Endothelial cell of umbilical vein (primary cell): ENCODE measurements at regions not wholly inside any gene's neighbourhood (a gene's known extent, or its start where the extent isn't known, plus 50 kb on each side); places are given as distances from the start of the nearest gene placed in this dataset.

Source experiments
- BruUV-seq: library from RNA; stranded (reverse); fragments of 400-500 nt; replicated peaks from 2 replicates; lab custom pipeline; 2021; lab: Mats Ljungman, UMichigan
- CTCF ChIA-PET: fragments of 300-600, 350-600 bp; sonication (Branson Sonifier 250); formaldehyde crosslinking; loops from one replicate; lab custom pipeline; 2021; ENCODE audit warnings: antibody characterized with exemption, inconsistent platforms; lab: Charles Lee
- POLR2A ChIA-PET: fragments of 300-600, 350-600 bp; sonication (Branson Sonifier 250); formaldehyde crosslinking; loops from one replicate; lab custom pipeline; 2021; ENCODE audit warnings: antibody characterized with exemption, inconsistent platforms; lab: Charles Lee
- DNase-seq: peaks from one replicate; pipeline ENCODE4 v3.0.0-alpha.2; 2011; ENCODE audit warnings: low read depth, low spot score
- FAIRE-seq: peaks from 2 replicates; lab custom pipeline; 2011; peaks lifted over from hg19 to GRCh38; lab: Jason Lieb, UNC
- H2AFZ ChIP-seq: 2 replicates; pipeline ENCODE4 v1.6.0; 2012; ENCODE audit warnings: low read depth, low read length, control low read depth, inconsistent platforms
- H3K27ac ChIP-seq: 2 replicates; pipeline ENCODE4 v1.5.1; 2011; ENCODE audit warnings: low read depth, mild to moderate bottlenecking, control low read depth, low read length, moderate library complexity; ENCODE audit not compliant: insufficient read depth
- H3K27me3 ChIP-seq, 2 experiments: 2 replicates each; pipeline versions ENCODE4 v1.6.0 to v1.6.1; 2011; ENCODE audit warnings: low read length in 2 of 2, mixed read lengths in 1 of 2; ENCODE audit not compliant: control insufficient read depth in 2 of 2, insufficient read depth in 2 of 2
- H3K36me3 ChIP-seq, 2 experiments: 2 replicates in 1 of 2; 3 replicates in 1 of 2; pipeline ENCODE4 v1.5.1; 2011; ENCODE audit warnings: low read length in 2 of 2, mild to moderate bottlenecking in 1 of 2, moderate library complexity in 1 of 2; ENCODE audit not compliant: control insufficient read depth in 2 of 2, insufficient read depth in 2 of 2; ENCODE audit errors: extremely low read depth in 1 of 2
- H3K4me1 ChIP-seq: 3 replicates; pipeline ENCODE4 v1.5.1; 2011; ENCODE audit warnings: mild to moderate bottlenecking, low read length; ENCODE audit not compliant: control insufficient read depth, insufficient read depth; ENCODE audit errors: extremely low read depth
- H3K4me2 ChIP-seq: 2 replicates; pipeline ENCODE4 v1.6.1; 2011; ENCODE audit warnings: low read length, control low read depth, mixed read lengths; ENCODE audit not compliant: insufficient read depth
- H3K4me3 ChIP-seq, 3 experiments: fragments of 200-600 bp in 1 of 3; sonication (generic), shearing (Covaris generic) in 1 of 3; replicated peaks in 1 of 3; 2 replicates each; pipeline ENCODE4 v1.5.1; 2011 to 2016; ENCODE audit warnings: control low read depth in 3 of 3, low read length in 3 of 3, mild to moderate bottlenecking in 2 of 3, inconsistent platforms in 1 of 3, low read depth in 1 of 3, moderate library complexity in 1 of 3; ENCODE audit not compliant: insufficient read depth in 1 of 3
- H3K79me2 ChIP-seq: 2 replicates; pipeline ENCODE4 v1.6.0; 2012; ENCODE audit warnings: low read length, inconsistent platforms; ENCODE audit not compliant: control insufficient read depth, insufficient read depth
- H3K9ac ChIP-seq: replicated peaks from 2 replicates; pipeline ENCODE3; 2011; ENCODE audit warnings: low read length, control low read depth; ENCODE audit not compliant: insufficient read depth; ENCODE audit errors: extremely low read depth
- H3K9me1 ChIP-seq: replicated peaks from 3 replicates; pipeline ENCODE4 v1.6.0; 2011; ENCODE audit warnings: mild to moderate bottlenecking, low read length; ENCODE audit not compliant: control insufficient read depth, insufficient read depth; ENCODE audit errors: extremely low read depth
- H3K9me3 ChIP-seq: replicated peaks from 2 replicates; pipeline ENCODE4 v1.5.1; 2012; ENCODE audit warnings: low read length, inconsistent platforms; ENCODE audit not compliant: control insufficient read depth, insufficient read depth
- H4K20me1 ChIP-seq: replicated peaks from 2 replicates; pipeline ENCODE3; 2011; ENCODE audit warnings: mild to moderate bottlenecking, low read length; ENCODE audit not compliant: control insufficient read depth, insufficient read depth; ENCODE audit errors: extremely low read depth
- CTCF ChIP-seq, 2 donors: IDR thresholded peaks; 1 replicate in 1 of 2; 2 replicates in 1 of 2; pipeline ENCODE4 v1.5.1; 2011; ENCODE audit warnings: low read length in 2 of 2, mild to moderate bottlenecking in 2 of 2, moderate library complexity in 2 of 2, control low read depth in 1 of 2, inconsistent platforms in 1 of 2, low read depth in 1 of 2; ENCODE audit not compliant: insufficient read depth in 1 of 2; ENCODE audit errors: extremely low read depth in 1 of 2
- EZH2 ChIP-seq: IDR thresholded peaks from 2 replicates; pipeline ENCODE4 v1.6.1; 2012; ENCODE audit warnings: borderline replicate concordance, low read depth, mild to moderate bottlenecking, moderate library complexity, low read length, inconsistent platforms; ENCODE audit not compliant: severe bottlenecking
- FOS ChIP-seq: IDR thresholded peaks from 2 replicates; pipeline ENCODE4 v1.6.1; 2011; ENCODE audit warnings: mild to moderate bottlenecking, low read length, moderate library complexity, borderline replicate concordance; ENCODE audit not compliant: insufficient read depth
- GATA2 ChIP-seq: IDR thresholded peaks from 2 replicates; pipeline ENCODE4 v1.7.0; 2011; ENCODE audit warnings: low read depth, mild to moderate bottlenecking, moderate library complexity, mixed read lengths, low read length; ENCODE audit not compliant: insufficient read length, insufficient read depth
- JUN ChIP-seq: IDR thresholded peaks from 2 replicates; pipeline ENCODE4 v1.6.1; 2011; ENCODE audit warnings: borderline replicate concordance, low read depth; ENCODE audit not compliant: insufficient read length, insufficient read depth
- MYC ChIP-seq: IDR thresholded peaks from one replicate; pipeline ENCODE4 v1.6.1; 2011; ENCODE audit warnings: mild to moderate bottlenecking, low read depth, low read length
- POLR2A ChIP-seq: IDR thresholded peaks from 2 replicates; pipeline ENCODE4 v1.6.1; 2012; ENCODE audit warnings: low read depth, mild to moderate bottlenecking, control low read depth, low read length
- POLR2AphosphoS5 ChIP-seq: IDR thresholded peaks from 2 replicates; pipeline ENCODE4 v1.6.1; 2012; ENCODE audit warnings: low read depth, mild to moderate bottlenecking, control low read depth, low read length, moderate library complexity; ENCODE audit not compliant: insufficient read depth
- dilution Hi-C: fragments of 300-500 bp; cut with MboI; formaldehyde crosslinking; loops from one replicate; pipeline ENCODE4 v1.15.0; 2019; ENCODE audit warnings: low sequenced_read_pairs; ENCODE audit not compliant: extremely low pct_ligation_motif_present
- intact Hi-C: fragments of 100-400 bp; cut with micrococcal nuclease; formaldehyde crosslinking; loops from one replicate; pipeline ENCODE4 v1.10.0; 2022
- TF ChIP-seq, protein P1 (sequence below): IDR thresholded peaks from 2 replicates; pipeline ENCODE4 v1.6.1; 2011; ENCODE audit not compliant: insufficient read depth, insufficient read length

GRCh38 chr2:83305758-83306378, 1153.2 kb downstream of the SUCLG1 start:
- FAIRE-seq (no peak), DNase-seq (no peak)
- no peak overlapping the region for H3K4me3 ChIP-seq
- POLR2A ChIA-PET: no interaction called here
- dilution Hi-C loops (no loop called here), intact Hi-C loops (no loop called here)
- H2AFZ ChIP-seq: no peak overlapping the region
- no peak overlapping the region for H3K9ac ChIP-seq
- no peak overlapping the region for H3K27ac ChIP-seq
- H3K9me3 ChIP-seq: no peaks in the 10 kb centered on the region
- no peak for TF ChIP-seq POLR2AphosphoS5
- TF ChIP-seq POLR2A: no peak
- TF ChIP-seq FOS: no peak
- no peak for TF ChIP-seq JUN
- no peak for TF ChIP-seq GATA2
- TF ChIP-seq CTCF (IDR thresholded peaks at IDR 0.05; ENCODE audit: extremely low read depth in 1 of 2, insufficient read depth in 1 of 2, low read depth in 1 of 2, low read length in 2 of 2): no peak
- TF ChIP-seq, protein P1, sequence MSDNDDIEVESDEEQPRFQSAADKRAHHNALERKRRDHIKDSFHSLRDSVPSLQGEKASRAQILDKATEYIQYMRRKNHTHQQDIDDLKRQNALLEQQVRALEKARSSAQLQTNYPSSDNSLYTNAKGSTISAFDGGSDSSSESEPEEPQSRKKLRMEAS: no peak
- no peak for TF ChIP-seq EZH2
- TF ChIP-seq MYC: no peak
- H3K9me1 ChIP-seq: no peaks in the 10 kb centered on the region
- no peaks in the 10 kb centered on the region for H3K27me3 ChIP-seq
- no peak overlapping the region for H3K4me2 ChIP-seq
- H3K36me3 ChIP-seq: no peaks in the 10 kb centered on the region
- H3K79me2 ChIP-seq: no peaks in the 10 kb centered on the region
- H4K20me1 ChIP-seq: no peaks in the 10 kb centered on the region
- H3K4me1 ChIP-seq: no peaks in the 10 kb centered on the region
- BruUV-seq: no TSS peak
- CTCF ChIA-PET: no interaction called here
